ENCODE measurements at regions not wholly inside any gene's neighbourhood (a gene's known extent, or its start where the extent isn't known, plus 50 kb on each side); places are given as distances from the start of the nearest gene placed in this dataset.
"Not testable (repeated sequence)": the region's sequence is repeated elsewhere in the genome, so short reads cannot be mapped to it uniquely, and the experiment has no call there.

GRCh38 chr5:44048276-44048984, 340.8 kb downstream of the FGF10 start:
- no peak for DNase-seq (ENCODE audit: low spot score)

GRCh38 chr5:44046619-44047364, 342.4 kb downstream of the FGF10 start:
- DNase-seq (ENCODE audit: low spot score) = no peak

- not testable (repeated sequence) for DNase-seq (ENCODE audit: low spot score)
Observed at GRCh38 chr5:44044549-44044948, 344.7 kb downstream of the FGF10 start.

- no peak for DNase-seq (ENCODE audit: low spot score)
Observed at GRCh38 chr5:44028226-44028625, 361.0 kb downstream of the FGF10 start.

- no peak for DNase-seq (ENCODE audit: low spot score)
Observed at GRCh38 chr5:44022622-44023021, 366.6 kb downstream of the FGF10 start.

- no peak for DNase-seq (ENCODE audit: low spot score)
Observed at GRCh38 chr5:44011518-44011917, 377.7 kb downstream of the FGF10 start.

- DNase-seq (ENCODE audit: low spot score) = no peak
Observed at GRCh38 chr5:44002381-44002901, 386.8 kb downstream of the FGF10 start.

GRCh38 chr5:44001675-44002380, 387.4 kb downstream of the FGF10 start:
- no peak for DNase-seq (ENCODE audit: low spot score)

- DNase-seq (ENCODE audit: low spot score) = no peak
Observed at GRCh38 chr5:44001236-44001635, 388.0 kb downstream of the FGF10 start.

GRCh38 chr5:43997647-43998272, 391.5 kb downstream of the FGF10 start:
- peak; percentile 5 for DNase-seq (ENCODE audit: low spot score)

- no peak for DNase-seq (ENCODE audit: low spot score)
Observed at GRCh38 chr5:43996221-43996620, 393.0 kb downstream of the FGF10 start.

- DNase-seq (ENCODE audit: low spot score) = no peak
Observed at GRCh38 chr5:43994352-43994708, 391.4 kb downstream of the NNT start.

GRCh38 chr5:43993634-43994351, 390.8 kb downstream of the NNT start:
- no peak for DNase-seq (ENCODE audit: low spot score)

- DNase-seq (ENCODE audit: low spot score) = no peak
Observed at GRCh38 chr5:43985411-43985810, 382.4 kb downstream of the NNT start.

- peak; percentile 7 for DNase-seq (ENCODE audit: low spot score)
Observed at GRCh38 chr5:43981556-43981955, 378.6 kb downstream of the NNT start.

GRCh38 chr5:43973908-43974307, 370.9 kb downstream of the NNT start:
- DNase-seq (ENCODE audit: low spot score) = no peak

GRCh38 chr5:43973318-43973717, 370.3 kb downstream of the NNT start:
- no peak for DNase-seq (ENCODE audit: low spot score)

- no peak for DNase-seq (ENCODE audit: low spot score)
Observed at GRCh38 chr5:43967165-43967564, 364.2 kb downstream of the NNT start.

GRCh38 chr5:43959144-43959543, 356.2 kb downstream of the NNT start:
- DNase-seq (ENCODE audit: low spot score) = no peak

GRCh38 chr5:43947935-43948334, 345.0 kb downstream of the NNT start:
- no peak for DNase-seq (ENCODE audit: low spot score)

GRCh38 chr5:43941806-43942205, 338.8 kb downstream of the NNT start:
- DNase-seq (ENCODE audit: low spot score) = no peak

GRCh38 chr5:43940562-43940961, 337.6 kb downstream of the NNT start:
- DNase-seq (ENCODE audit: low spot score) = no peak
